Esophagus muscularis mucosa (tissue), 4 donors: ENCODE measurements at regions not wholly inside any gene's neighbourhood (a gene's known extent, or its start where the extent isn't known, plus 50 kb on each side); places are given as distances from the start of the nearest gene placed in this dataset.

Experiments
- DNase-seq: peaks from one replicate; pipeline ENCODE4 v3.0.0-alpha.2; 2017; ENCODE audit errors: extremely low spot score
- H3K27ac ChIP-seq, 4 donors: fragments of 200-600 bp; sonication (generic); replicated peaks in 1 of 4; 1 replicate in 3 of 4; 2 replicates in 1 of 4; pipeline ENCODE4 v1.5.1; 2016 to 2019; ENCODE audit warnings: mild to moderate bottlenecking in 1 of 4
- H3K27me3 ChIP-seq, 4 donors: fragments of 200-600 bp; sonication (generic); one replicate each; pipeline versions ENCODE4 v1.5.1 to v1.6.0; 2016 to 2019
- H3K36me3 ChIP-seq, 4 donors: fragments of 200-600 bp; sonication (generic); one replicate each; pipeline ENCODE4 v1.5.1; 2016 to 2019
- H3K4me1 ChIP-seq, 4 donors: fragments of 200-600 bp; sonication (generic); one replicate each; pipeline ENCODE4 v1.5.1; 2016 to 2019
- H3K4me3 ChIP-seq, 4 donors: fragments of 200-600 bp; sonication (generic); 1 replicate in 2 of 4; 2 replicates in 2 of 4; pipeline ENCODE4 v1.5.1; 2016 to 2019; ENCODE audit warnings: mild to moderate bottlenecking in 4 of 4, moderate library complexity in 1 of 4
- H3K9me3 ChIP-seq, 4 donors: fragments of 200-600 bp; sonication (generic); 1 replicate in 3 of 4; 2 replicates in 1 of 4; pipeline ENCODE4 v1.5.1; 2016 to 2019
- EP300 ChIP-seq: sonication (generic); formaldehyde crosslinking; IDR thresholded peaks from one replicate; pipeline ENCODE4 v1.6.1; 2017; ENCODE audit warnings: antibody characterized with exemption
- POLR2A ChIP-seq: fragments of 450-650 bp; IDR thresholded peaks from one replicate; pipeline ENCODE4 v1.6.1; 2017; ENCODE audit warnings: antibody characterized with exemption, moderate library complexity, mild to moderate bottlenecking, low read depth
- POLR2AphosphoS5 ChIP-seq, 2 donors: sonication (generic); formaldehyde crosslinking; IDR thresholded peaks; one replicate each; pipeline ENCODE4 v1.6.1; 2017; ENCODE audit warnings: antibody characterized with exemption in 2 of 2
- WGBS: methylation state at CpG from one replicate; pipeline ENCODE4 v1.1.5; 2018; 5-methylcytosine and 5-hydroxymethylcytosine counted together
- intact Hi-C: fragments of 100-400 bp; cut with DNase I; formaldehyde crosslinking; loops from one replicate; pipeline ENCODE4 v1.15.1; 2023
- TF ChIP-seq, protein P1 (sequence below), 3 experiments: fragments of 200-600 bp in 2 of 3; fragments of 450-650 bp in 1 of 3; sonication (generic) in 2 of 3; IDR thresholded peaks; one replicate each; pipeline ENCODE4 v1.5.1; 2017 to 2019; ENCODE audit warnings: antibody characterized with exemption in 3 of 3, mild to moderate bottlenecking in 2 of 3, moderate library complexity in 1 of 3

DNA sequence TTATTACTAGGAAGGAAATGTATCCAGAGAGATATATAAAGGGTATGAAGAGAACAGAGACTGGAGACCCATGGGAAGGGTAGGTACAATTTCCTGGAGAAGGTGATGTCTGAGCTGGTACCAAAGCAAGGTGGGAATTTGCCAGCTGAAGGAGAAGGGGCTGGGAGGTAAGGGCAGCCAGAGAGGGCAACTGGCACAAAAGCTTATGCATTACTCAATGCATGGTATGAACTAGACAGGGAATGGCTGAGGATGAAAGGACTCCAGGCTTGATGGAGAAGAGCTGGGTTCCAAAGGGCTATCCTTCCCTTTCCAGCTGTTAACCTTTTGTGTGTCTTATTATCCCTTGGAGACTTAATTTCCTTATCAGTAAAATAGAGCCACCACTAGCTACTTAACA, 113.6 kb upstream of the GADD45A start:
- Histone ChIP-seq H3K4me3 (no peak overlapping the region), H3K9me3 (no peaks in the 10 kb centered on the region), H3K27ac (no peak overlapping the region), H3K4me1 (peaks cover 6 to 20% (median 17%) of the 10 kb centered on the region in 4 donors), H3K36me3 (no peaks in the 10 kb centered on the region), H3K27me3 (no peaks in the 10 kb centered on the region)
- intact Hi-C loops, result no loop called here
- DNase-seq, result no peak
- TF ChIP-seq POLR2A (no peak), EP300 (no peak), POLR2AphosphoS5 (IDR thresholded peaks at IDR 0.05) (no peak)
- TF ChIP-seq, protein P1, sequence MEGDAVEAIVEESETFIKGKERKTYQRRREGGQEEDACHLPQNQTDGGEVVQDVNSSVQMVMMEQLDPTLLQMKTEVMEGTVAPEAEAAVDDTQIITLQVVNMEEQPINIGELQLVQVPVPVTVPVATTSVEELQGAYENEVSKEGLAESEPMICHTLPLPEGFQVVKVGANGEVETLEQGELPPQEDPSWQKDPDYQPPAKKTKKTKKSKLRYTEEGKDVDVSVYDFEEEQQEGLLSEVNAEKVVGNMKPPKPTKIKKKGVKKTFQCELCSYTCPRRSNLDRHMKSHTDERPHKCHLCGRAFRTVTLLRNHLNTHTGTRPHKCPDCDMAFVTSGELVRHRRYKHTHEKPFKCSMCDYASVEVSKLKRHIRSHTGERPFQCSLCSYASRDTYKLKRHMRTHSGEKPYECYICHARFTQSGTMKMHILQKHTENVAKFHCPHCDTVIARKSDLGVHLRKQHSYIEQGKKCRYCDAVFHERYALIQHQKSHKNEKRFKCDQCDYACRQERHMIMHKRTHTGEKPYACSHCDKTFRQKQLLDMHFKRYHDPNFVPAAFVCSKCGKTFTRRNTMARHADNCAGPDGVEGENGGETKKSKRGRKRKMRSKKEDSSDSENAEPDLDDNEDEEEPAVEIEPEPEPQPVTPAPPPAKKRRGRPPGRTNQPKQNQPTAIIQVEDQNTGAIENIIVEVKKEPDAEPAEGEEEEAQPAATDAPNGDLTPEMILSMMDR (IDR thresholded peaks at IDR 0.05), result no peak

DNA sequence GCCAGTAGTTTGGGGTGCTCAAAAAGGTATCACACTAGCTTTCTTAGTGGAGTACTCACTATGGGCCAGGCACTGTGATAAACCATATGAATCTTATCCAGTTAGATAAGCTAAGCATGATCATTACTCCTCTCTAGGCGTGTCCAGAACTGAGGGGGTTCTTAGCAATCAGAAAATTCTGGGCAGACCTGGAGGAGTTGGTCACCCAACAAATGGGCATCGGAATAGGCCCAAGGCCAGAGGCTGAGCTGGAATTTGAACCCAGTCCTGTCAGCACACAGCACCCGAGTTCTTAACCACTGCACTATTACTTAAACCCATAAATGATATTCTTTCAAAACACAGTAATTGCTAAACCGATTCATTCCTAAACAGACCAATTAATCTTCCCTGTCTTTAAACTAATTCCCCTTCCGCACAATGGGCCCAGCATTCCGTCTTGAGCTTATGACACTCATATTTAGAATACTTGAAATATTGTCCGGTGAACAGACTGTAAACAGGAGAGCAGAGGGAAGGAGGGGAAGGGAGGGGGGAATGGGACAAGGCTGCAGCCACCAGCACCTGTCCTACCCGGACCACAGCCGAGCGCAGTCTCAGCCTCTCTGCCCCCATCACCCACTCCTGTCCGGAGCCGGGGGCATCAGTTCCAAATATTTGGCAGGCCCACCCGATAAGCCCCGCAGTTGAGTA, 113.0 kb upstream of the GADD45A start:
- no peaks in the 10 kb centered on the region for H3K27me3 ChIP-seq
- no peaks in the 10 kb centered on the region for H3K36me3 ChIP-seq
- TF ChIP-seq EP300, result no peak
- TF ChIP-seq POLR2A, result no peak
- no peak for TF ChIP-seq POLR2AphosphoS5 (IDR thresholded peaks at IDR 0.05)
- TF ChIP-seq, protein P1 (IDR thresholded peaks at IDR 0.05), result no peak
- no peak overlapping the region for H3K4me3 ChIP-seq
- DNase-seq, result no peak
- intact Hi-C loops, result no loop called here
- WGBS, result 67% methylated on average over 14 of the region's 14 CpGs
- peaks cover 6 to 20% (median 17%) of the 10 kb centered on the region in 4 donors for H3K4me1 ChIP-seq
- no peak overlapping the region for H3K27ac ChIP-seq
- no peaks in the 10 kb centered on the region for H3K9me3 ChIP-seq

DNA sequence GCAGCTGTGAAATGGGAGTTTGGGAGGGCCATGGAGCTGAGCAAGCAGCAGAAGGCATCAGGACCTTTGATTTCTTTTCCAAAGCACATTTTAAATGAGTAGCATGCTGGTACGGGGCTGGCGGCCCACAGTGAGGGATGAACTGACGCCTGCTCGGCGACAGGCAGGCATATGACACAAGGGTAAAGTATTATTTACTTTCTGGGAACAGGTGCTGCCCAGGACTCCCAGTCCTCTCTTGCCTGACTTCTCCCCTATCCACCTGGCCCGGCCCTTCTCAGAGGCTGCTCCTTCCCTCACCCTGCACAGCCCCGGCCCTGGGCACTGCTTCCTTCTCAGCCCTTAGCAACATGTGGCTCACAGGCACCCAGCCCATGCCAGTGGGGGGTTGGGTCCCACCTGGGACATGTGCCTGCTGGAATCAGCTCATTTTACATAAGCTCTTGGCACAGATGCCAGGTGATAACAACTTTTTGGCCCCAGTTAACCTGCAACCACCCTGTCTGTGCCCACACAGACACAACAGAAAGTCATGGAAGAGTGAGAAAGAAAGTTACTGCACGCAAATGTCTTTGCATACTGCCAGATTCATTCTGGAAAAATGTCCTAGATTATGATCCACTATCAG, 112.3 kb upstream of the GADD45A start:
- DNase-seq, result no peak
- Histone ChIP-seq H3K27ac (no peak overlapping the region), H3K27me3 (no peaks in the 10 kb centered on the region), H3K4me3 (no peak overlapping the region), H3K4me1 (peaks cover 6 to 20% (median 17%) of the 10 kb centered on the region in 4 donors), H3K36me3 (no peaks in the 10 kb centered on the region), H3K9me3 (no peaks in the 10 kb centered on the region)
- WGBS, result 72% methylated on average over 3 of the region's 8 CpGs
- no peak for TF ChIP-seq POLR2A
- intact Hi-C loops, result no loop called here

DNA sequence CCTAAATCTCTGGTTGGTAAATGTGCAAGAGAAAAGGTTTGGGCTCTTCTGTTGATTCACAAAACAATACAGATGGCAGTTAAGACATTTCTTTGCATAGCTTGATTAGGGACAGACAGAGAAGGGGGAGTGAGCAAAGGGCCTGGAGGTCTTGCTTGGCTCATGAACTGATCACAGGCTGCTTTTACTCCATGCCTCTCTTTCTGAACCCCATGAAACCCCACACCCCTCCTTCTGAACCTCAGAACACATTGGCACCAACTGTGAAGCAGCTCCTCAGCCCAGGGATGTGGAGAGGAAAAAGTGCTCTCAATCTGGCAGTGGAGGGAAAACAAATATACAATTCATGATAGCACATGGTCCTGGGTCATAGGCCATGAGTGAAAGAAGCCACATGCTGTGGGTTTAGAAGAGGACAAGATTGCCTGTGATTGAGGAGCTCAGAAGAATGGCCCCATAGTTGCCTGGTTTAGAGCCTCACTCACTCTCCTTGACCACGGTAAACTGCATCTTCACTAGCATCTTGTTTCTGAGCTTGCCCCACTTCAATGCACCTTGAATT, 111.6 kb upstream of the GADD45A start:
- peaks cover 6 to 20% (median 17%) of the 10 kb centered on the region in 4 donors for H3K4me1 ChIP-seq
- no peaks in the 10 kb centered on the region for H3K9me3 ChIP-seq
- WGBS, result 71% methylated on average over 1 of the region's 1 CpG
- no peak overlapping the region for H3K4me3 ChIP-seq
- intact Hi-C loops, result no loop called here
- no peaks in the 10 kb centered on the region for H3K27me3 ChIP-seq
- H3K27ac ChIP-seq, result no peak overlapping the region
- TF ChIP-seq POLR2A (no peak), EP300 (no peak), POLR2AphosphoS5 (IDR thresholded peaks at IDR 0.05) (no peak)
- TF ChIP-seq, protein P1 (IDR thresholded peaks at IDR 0.05), result no peak
- H3K36me3 ChIP-seq, result no peaks in the 10 kb centered on the region
- no peak for DNase-seq

DNA sequence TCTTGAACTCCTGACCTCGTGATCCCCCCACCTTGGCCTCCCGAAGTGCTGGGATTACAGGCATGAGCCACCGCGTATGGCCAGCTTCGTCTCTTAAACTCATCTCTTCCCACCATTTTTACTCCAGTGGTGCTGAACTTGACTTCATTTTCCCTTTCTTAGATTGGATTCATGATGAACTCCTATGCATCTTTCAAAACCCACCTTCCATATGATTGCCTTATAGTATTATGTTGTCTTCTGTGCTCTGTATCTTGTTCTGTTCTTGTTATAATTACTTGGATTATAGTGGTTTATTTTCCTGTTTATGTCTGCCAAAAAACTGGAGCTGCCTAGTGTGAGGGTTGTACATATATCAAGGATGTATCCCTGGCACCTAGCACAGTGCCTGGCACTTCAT, 110.8 kb upstream of the GADD45A start:
- 92% methylated on average over 5 of the region's 5 CpGs for WGBS
- H3K4me1 ChIP-seq, result peaks cover 6 to 20% (median 17%) of the 10 kb centered on the region in 4 donors
- intact Hi-C loops, result no loop called here
- H3K4me3 ChIP-seq, result no peak overlapping the region
- TF ChIP-seq POLR2AphosphoS5 (IDR thresholded peaks at IDR 0.05) (no peak), POLR2A (no peak), EP300 (no peak)
- TF ChIP-seq, protein P1 (IDR thresholded peaks at IDR 0.05), result no peak
- no peak overlapping the region for H3K27ac ChIP-seq
- no peak for DNase-seq
- no peaks in the 10 kb centered on the region for H3K27me3 ChIP-seq
- no peaks in the 10 kb centered on the region for H3K36me3 ChIP-seq
- no peaks in the 10 kb centered on the region for H3K9me3 ChIP-seq
